ENCODE measurements at regions not wholly inside any gene's neighbourhood (a gene's known extent, or its start where the extent isn't known, plus 50 kb on each side); places are given as distances from the start of the nearest gene placed in this dataset.

- TF ChIP-seq POLR2AphosphoS5 (IDR thresholded peaks at IDR 0.05; ENCODE audit: low read depth, low read length) (no peak), SIN3A (IDR thresholded peaks at IDR 0.05; ENCODE audit: borderline replicate concordance, insufficient read depth, low read length) (no peak), REST (IDR thresholded peaks at IDR 0.05; ENCODE audit: insufficient read depth in 1 of 2, low read depth in 2 of 2, low read length in 2 of 2) (no peak), FOXP2 (optimal IDR thresholded peaks at IDR 0.05; ENCODE audit: borderline replicate concordance, extremely low read depth, extremely low read length, insufficient read depth) (no peak)
These were observed 361.6 kb upstream of the MARCKS start for GRCh38 chr6:113495521-113495920.
